NCI-H226 (cell line): ENCODE measurements at regions not wholly inside any gene's neighbourhood (a gene's known extent, or its start where the extent isn't known, plus 50 kb on each side); places are given as distances from the start of the nearest gene placed in this dataset.
"Not testable (repeated sequence)": the region's sequence is repeated elsewhere in the genome, so short reads cannot be mapped to it uniquely, and the experiment has no call there.

ENCODE experiments used
- DNase-seq: peaks from one replicate; pipeline ENCODE4 v3.0.0-alpha.2; 2015

GRCh38 chrY:13756615-13757014 is 52.9 kb downstream of the TMSB4Y start:
- peak; percentile 35 for DNase-seq

GRCh38 chrY:13766040-13766439 is 62.3 kb downstream of the TMSB4Y start:
- no peak for DNase-seq

- no peak for DNase-seq
These were observed 86.6 kb downstream of the TMSB4Y start for GRCh38 chrY:13790108-13790793.

- DNase-seq = no peak
These were observed 91.4 kb downstream of the TMSB4Y start for GRCh38 chrY:13795067-13795466.

- no peak for DNase-seq
These were observed 99.1 kb downstream of the TMSB4Y start for GRCh38 chrY:13802828-13803227.

- DNase-seq = no peak
These were observed 99.7 kb downstream of the TMSB4Y start for GRCh38 chrY:13803424-13803823.

- DNase-seq = no peak
These were observed 100.7 kb downstream of the TMSB4Y start for GRCh38 chrY:13804124-13805056.

- no peak for DNase-seq
These were observed 101.5 kb downstream of the TMSB4Y start for GRCh38 chrY:13805057-13805735.

DNA sequence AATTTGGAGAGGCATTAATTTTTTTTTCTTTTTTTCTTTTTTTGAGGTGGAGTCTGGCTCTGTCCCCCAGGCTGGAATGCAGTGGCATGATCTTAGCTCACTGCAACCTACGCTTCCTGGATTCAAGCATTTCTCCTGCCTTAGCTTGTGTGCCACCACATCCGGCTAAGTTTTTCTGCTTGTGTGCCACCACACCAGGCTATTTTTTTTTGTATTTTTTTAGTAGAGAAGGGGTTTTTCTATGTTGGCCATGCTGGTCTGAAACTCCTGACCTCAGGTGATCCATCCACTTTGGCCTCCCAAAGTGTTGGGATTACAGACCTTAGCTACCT is 102.0 kb downstream of the TMSB4Y start:
- DNase-seq = no peak

GRCh38 chrY:13830089-13830488 is 126.4 kb downstream of the TMSB4Y start:
- DNase-seq = no peak

- no peak for DNase-seq
These were observed 140.7 kb downstream of the TMSB4Y start for GRCh38 chrY:13844411-13844810.

DNA sequence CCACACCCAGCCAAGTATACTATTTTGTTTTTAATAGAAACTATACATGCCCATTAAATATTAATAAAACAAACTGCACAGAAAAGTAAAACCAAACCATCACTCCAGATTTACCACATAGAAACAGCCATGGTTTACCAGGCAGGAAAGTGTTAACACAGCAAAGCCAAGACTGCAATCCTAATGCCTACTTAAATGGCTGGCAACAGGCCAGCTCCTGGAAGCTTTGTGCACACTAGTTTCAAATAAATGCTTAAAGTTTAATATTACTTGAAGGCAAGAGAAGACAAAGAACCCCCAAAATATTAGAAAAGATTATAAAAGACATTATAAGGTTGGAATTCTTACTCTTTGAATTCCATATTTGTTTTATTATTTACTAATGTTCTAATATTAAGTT is 141.0 kb downstream of the VCY start:
- DNase-seq = no peak

- DNase-seq = no peak
These were observed 116.7 kb downstream of the VCY start for GRCh38 chrY:13869611-13870010.

GRCh38 chrY:13871426-13871825 is 114.8 kb downstream of the VCY start:
- no peak for DNase-seq

- no peak for DNase-seq
These were observed 113.6 kb downstream of the VCY start for GRCh38 chrY:13872696-13873095.

DNA sequence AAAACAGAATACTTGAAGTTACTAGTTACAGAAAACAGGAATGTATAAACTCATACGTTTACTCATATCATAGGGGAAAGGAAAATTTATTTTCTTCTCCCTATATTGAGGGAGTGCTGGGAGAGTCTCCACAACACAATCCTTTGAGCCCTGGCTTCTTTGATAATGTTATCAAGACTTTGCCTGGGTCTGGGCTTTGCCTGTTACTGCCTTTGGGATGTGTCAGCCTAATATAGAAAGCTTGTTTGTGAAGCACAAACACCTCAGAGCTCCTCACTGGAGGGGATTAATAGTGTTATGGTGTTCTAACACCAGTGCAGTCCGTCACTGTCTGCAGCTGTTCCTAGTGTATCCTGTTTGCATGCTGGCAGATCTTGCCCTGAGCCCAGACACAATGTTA is 107.8 kb downstream of the VCY start:
- no peak for DNase-seq

GRCh38 chrY:13881096-13881495 is 105.2 kb downstream of the VCY start:
- DNase-seq = no peak

DNA sequence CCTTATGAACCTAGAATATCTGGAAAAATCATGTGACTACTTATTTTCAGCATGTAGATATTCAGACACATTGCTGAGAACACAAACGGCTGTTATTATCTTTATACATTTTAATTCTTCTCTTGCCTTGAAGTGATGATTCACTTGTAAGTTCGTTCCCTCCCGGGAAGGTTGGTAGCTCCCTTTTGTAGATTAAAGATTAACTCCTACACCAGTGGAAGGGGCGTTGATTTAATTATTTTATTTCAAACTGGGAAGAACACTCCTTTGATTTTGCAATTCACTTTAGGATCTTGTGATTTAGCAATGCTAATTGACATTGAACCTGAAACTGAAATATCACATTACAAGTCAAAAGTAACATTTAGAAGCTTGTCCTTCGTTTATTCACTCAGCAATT is 103.4 kb downstream of the VCY start:
- no peak for DNase-seq

- DNase-seq = not testable (repeated sequence)
These were observed 92.2 kb downstream of the VCY start for GRCh38 chrY:13894028-13894427.

GRCh38 chrY:13907736-13908135 is 78.5 kb downstream of the VCY start:
- no peak for DNase-seq

GRCh38 chrY:13930436-13930835 is 55.8 kb downstream of the VCY start:
- not testable (repeated sequence) for DNase-seq
